22Rv1 (cell line): ENCODE measurements at regions not wholly inside any gene's neighbourhood (a gene's known extent, or its start where the extent isn't known, plus 50 kb on each side); places are given as distances from the start of the nearest gene placed in this dataset.

Source experiments
- H3K27ac ChIP-seq: fragments of 450-650 bp; 2 replicates; pipeline ENCODE4 v1.5.1; 2017
- ZFX ChIP-seq: fragments of 450-650 bp; IDR thresholded peaks from 2 replicates; pipeline ENCODE4 v1.6.1; 2017; ENCODE audit warnings: antibody characterized with exemption, borderline replicate concordance
- TF ChIP-seq, protein P1 (sequence below): fragments of 450-650 bp; IDR thresholded peaks from 2 replicates; pipeline ENCODE4 v1.5.1; 2017; ENCODE audit warnings: mild to moderate bottlenecking

DNA sequence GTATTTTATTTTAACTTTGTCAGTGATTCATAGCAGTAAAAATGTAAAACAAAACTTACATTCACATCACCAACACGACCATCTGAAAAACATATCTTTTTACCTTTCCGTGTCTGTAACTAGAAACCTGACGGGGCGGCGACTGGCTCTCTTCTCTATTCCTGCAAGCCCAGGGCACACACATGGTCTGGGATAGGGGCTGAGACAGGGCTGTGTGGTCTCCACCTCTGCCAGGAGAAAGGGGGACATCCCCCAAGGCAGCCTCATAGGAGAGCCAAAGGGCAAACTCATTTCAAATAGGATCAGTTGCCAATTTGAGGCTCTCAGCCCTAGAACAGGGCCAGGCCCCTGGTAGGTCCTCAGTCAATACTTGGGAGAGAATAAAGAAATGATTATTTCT is 359.4 kb downstream of the TCERG1L start:
- TF ChIP-seq ZFX = no peak
- TF ChIP-seq, protein P1, sequence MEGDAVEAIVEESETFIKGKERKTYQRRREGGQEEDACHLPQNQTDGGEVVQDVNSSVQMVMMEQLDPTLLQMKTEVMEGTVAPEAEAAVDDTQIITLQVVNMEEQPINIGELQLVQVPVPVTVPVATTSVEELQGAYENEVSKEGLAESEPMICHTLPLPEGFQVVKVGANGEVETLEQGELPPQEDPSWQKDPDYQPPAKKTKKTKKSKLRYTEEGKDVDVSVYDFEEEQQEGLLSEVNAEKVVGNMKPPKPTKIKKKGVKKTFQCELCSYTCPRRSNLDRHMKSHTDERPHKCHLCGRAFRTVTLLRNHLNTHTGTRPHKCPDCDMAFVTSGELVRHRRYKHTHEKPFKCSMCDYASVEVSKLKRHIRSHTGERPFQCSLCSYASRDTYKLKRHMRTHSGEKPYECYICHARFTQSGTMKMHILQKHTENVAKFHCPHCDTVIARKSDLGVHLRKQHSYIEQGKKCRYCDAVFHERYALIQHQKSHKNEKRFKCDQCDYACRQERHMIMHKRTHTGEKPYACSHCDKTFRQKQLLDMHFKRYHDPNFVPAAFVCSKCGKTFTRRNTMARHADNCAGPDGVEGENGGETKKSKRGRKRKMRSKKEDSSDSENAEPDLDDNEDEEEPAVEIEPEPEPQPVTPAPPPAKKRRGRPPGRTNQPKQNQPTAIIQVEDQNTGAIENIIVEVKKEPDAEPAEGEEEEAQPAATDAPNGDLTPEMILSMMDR = no peak
- no peak overlapping the region for H3K27ac ChIP-seq

DNA sequence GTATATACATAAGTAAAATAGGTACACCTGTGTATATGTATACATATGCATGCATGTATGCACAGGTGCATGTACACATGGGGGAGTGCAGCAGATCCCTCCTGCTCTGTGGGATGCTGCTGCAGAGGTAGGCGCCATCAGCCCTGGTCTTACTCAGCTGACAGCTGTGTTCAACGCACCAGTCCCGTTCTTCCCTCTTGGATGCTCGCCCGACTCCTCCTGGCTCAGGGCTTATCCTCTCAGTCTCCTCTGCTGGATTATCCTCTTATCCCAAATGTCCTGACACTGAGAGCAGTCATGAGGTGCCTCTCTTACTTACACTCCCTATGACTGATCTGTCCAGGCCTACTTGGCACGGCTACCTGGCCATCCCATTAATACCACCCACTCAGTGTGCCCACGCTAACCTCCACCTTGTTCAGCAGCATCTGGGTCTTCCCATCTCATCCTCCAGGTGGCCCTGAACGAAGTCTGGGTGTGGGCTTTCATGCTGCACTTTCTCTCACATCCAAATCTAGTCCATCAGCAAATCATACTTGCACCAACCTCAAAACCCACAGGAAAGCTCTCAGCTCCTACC is 357.1 kb downstream of the TCERG1L start:
- TF ChIP-seq, protein P1 = no peak
- no peak for TF ChIP-seq ZFX
- no peak overlapping the region for H3K27ac ChIP-seq

DNA sequence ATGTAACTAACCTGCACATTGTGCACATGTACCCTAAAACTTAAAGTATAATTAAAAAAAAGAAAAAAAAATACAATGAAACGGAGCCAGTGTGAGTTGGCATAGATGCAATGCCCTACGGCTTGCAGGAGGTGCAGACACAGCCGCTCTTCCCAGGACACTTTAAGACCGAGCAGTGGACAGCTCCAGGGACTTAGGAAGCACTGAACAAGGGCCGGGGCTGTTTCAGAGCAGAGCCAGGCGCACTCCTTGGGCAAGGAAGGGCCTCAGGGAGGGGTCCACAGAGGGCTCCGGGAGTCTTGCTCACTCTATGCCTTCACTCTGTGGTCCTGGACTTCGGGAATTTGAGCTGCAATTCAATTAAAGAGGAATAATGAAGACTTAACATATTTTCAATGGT is 355.3 kb downstream of the TCERG1L start:
- no peak overlapping the region for H3K27ac ChIP-seq
- no peak for TF ChIP-seq ZFX
- TF ChIP-seq, protein P1 = no peak

DNA sequence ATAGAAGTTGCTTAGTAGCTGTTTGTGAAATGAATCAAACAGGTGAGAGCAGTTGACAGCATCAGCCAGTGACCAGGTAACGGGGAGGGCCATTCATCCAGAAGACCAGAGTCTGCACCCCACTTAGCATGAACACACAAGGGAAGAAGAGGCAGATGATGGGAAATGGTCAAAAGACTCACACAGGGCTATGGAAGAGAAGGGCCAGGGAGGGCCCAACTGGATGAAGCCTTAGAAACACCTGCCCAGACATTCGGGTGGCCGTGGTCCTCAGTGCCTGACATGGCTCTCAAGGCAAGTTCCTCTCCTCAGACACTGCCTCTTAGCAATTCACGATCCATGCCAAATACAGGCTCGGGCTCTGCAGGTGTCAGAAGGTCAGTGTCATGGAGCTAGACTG is 354.1 kb downstream of the TCERG1L start:
- H3K27ac ChIP-seq = no peak overlapping the region
- TF ChIP-seq, protein P1 = no peak
- no peak for TF ChIP-seq ZFX

DNA sequence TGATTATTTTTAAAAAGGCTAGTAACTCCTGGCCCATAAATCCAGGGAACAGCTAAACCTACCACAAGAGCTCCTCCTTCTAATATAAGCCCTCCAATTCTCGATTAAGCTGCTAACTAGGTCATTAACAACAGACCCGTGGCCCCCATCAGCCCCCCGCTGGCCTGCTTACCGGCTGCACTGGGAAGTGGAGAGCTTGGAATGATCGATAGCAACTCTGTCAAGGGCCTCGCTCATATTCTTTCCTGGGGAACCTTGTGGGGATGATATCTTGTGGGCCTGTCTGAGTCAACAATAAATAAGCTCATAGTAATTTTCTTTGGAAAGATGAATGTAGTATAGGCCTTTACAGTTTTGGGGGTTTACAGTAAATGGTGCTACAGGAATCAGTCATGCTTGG is 353.5 kb downstream of the TCERG1L start:
- TF ChIP-seq, protein P1 = no peak
- no peak for TF ChIP-seq ZFX
- H3K27ac ChIP-seq = no peak overlapping the region

DNA sequence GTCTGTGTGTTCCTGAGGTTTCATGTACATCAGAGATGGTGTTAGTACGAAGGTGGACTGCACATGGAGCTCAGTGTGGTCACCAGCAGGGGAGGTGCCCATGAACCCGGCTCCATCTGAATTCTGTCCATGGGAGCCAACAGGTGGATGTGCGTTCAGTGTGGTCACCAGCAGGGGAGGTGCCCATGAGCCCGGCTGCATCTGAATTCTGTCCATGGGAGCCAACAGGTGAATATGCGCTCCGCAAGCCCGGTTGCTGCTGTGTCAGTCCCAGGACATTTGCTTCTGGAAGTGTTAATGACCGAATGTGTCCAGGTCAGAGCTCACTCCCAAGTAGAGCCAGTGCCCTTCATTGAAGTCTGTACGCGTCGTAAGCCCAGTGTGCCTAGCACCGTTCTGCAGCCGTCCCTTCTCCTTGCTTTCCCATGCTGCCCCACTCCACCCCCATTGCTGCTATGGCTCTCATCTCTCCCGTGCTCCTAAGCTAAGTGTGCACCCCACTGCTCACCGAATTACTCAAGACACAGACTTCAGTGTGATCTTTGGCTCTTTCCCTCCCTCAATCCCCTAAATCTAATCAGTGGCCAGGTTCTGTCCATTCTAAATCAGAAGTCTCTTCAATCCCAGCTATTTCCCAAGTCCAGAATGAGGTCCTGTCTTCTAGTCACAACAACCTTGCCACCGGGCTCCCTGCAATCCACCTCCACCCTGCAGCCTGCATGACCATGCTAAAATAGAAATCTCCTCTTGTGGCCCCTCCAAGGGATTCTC is 352.4 kb downstream of the TCERG1L start:
- H3K27ac ChIP-seq = no peak overlapping the region
- no peak for TF ChIP-seq ZFX
- TF ChIP-seq, protein P1 = no peak

DNA sequence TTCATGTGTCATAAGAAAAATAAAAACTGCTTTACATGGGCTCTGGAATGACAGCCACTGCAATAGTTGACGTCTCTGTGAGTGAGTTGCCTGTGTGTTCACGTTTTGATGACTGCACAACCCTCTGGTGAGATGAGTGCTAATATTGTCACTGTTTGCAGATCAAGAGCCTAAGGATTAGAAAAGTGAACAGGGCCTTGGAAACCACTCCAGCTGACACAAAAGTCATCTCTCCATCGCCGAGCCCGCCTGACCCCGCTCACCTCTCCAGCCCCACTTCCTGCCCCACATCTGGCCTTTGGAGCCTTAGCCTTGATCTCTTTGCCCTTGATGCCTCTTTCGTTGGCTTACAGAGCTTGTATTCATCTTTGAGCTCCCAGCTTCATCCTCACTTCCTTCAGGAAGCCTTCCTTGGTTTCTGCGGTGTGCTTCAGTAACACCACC is 351.7 kb downstream of the TCERG1L start:
- no peak overlapping the region for H3K27ac ChIP-seq
- TF ChIP-seq, protein P1 = no peak
- no peak for TF ChIP-seq ZFX
